Adrenal gland (tissue), 5 donors: ENCODE measurements at regions not wholly inside any gene's neighbourhood (a gene's known extent, or its start where the extent isn't known, plus 50 kb on each side); places are given as distances from the start of the nearest gene placed in this dataset.

Source experiments
- CTCF ChIP-seq, 6 experiments: fragments of 450-650 bp in 4 of 6; fragments of 200-600 bp in 2 of 6; sonication (generic) in 1 of 6; IDR thresholded peaks; 1 replicate in 5 of 6; 2 replicates in 1 of 6; pipeline versions ENCODE4 v1.5.1 to v1.8.0; 2016 to 2021; ENCODE audit warnings: antibody characterized with exemption in 6 of 6, mild to moderate bottlenecking in 2 of 6, moderate library complexity in 1 of 6
- POLR2A ChIP-seq, 2 donors: fragments of 450-650 bp; IDR thresholded peaks; one replicate each; pipeline ENCODE4 v1.6.1; 2017; ENCODE audit warnings: antibody characterized with exemption in 2 of 2, mild to moderate bottlenecking in 2 of 2, moderate library complexity in 1 of 2
- donor health status: DM: no; HTN: no; CAD: no.

DNA sequence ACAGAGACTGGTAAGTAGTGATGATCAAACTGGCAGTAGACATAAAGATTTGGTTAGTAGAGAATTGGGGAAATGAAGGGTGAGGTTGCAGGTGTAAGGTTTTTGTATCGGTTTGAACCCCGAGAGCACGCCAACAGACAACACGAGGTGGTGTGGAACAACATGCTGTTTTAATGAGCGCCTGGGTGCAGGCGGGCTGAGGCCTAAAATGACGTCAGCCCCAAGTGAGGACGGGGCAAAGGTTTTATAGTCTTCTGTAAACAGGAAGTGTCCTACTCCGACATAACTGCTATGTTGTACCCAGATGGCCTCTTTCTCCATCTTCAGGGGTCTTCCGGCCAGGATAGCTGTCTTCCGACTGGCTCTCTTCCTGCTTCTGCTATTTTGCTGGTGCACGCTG lies 178.8 kb downstream of the HHIPL2 start:
- TF ChIP-seq CTCF (IDR thresholded peaks at IDR 0.05) (no peak), POLR2A (IDR thresholded peaks at IDR 0.05) (no peak)
